Transverse colon (tissue), 4 donors: ENCODE measurements at regions not wholly inside any gene's neighbourhood (a gene's known extent, or its start where the extent isn't known, plus 50 kb on each side); places are given as distances from the start of the nearest gene placed in this dataset.

ENCODE experiments used
- DNase-seq: peaks from one replicate; pipeline ENCODE4 v3.0.0-alpha.2; 2019
- H3K27ac ChIP-seq, 4 donors: fragments of 200-600 bp; sonication (generic); 2 replicates each; pipeline ENCODE4 v1.5.1; 2016 to 2018; ENCODE audit warnings: inconsistent platforms in 4 of 4
- H3K27me3 ChIP-seq: fragments of 200-600 bp; sonication (generic); 2 replicates; pipeline ENCODE4 v1.5.1; 2017; ENCODE audit warnings: inconsistent platforms
- H3K36me3 ChIP-seq, 4 donors: fragments of 200-600 bp; sonication (generic); 2 replicates each; pipeline ENCODE4 v1.5.1; 2017 to 2019; ENCODE audit warnings: inconsistent platforms in 4 of 4
- H3K4me1 ChIP-seq, 4 donors: fragments of 200-600 bp; sonication (generic); 2 replicates each; pipeline ENCODE4 v1.5.1; 2017 to 2020; ENCODE audit warnings: inconsistent platforms in 4 of 4
- H3K4me3 ChIP-seq, 4 donors: fragments of 200-600 bp; sonication (generic); 1 replicate in 1 of 4; 2 replicates in 3 of 4; pipeline versions ENCODE4 v1.5.1 to v1.6.1; 2017 to 2019; ENCODE audit warnings: inconsistent platforms in 4 of 4
- H3K9me3 ChIP-seq, 2 donors: fragments of 200-600 bp; sonication (generic); 2 replicates each; pipeline ENCODE4 v1.5.1; 2017 to 2019; ENCODE audit warnings: inconsistent platforms in 2 of 2
- EP300 ChIP-seq: sonication (generic); formaldehyde crosslinking; IDR thresholded peaks from one replicate; pipeline ENCODE4 v1.6.1; 2017; ENCODE audit warnings: antibody characterized with exemption, low read depth
- POLR2A ChIP-seq: fragments of 450-650 bp; IDR thresholded peaks from one replicate; pipeline ENCODE4 v1.6.1; 2016; ENCODE audit warnings: antibody characterized with exemption, mild to moderate bottlenecking, moderate library complexity
- POLR2AphosphoS5 ChIP-seq, 3 donors: sonication (generic); formaldehyde crosslinking; IDR thresholded peaks; one replicate each; pipeline ENCODE4 v1.6.1; 2016; ENCODE audit warnings: antibody characterized with exemption in 3 of 3
- WGBS, 2 donors: methylation state at CpG; one replicate each; pipeline ENCODE4 v1.1.5; 2018; ENCODE audit warnings: low coverage in 1 of 2; 5-methylcytosine and 5-hydroxymethylcytosine counted together
- in situ Hi-C, 4 donors: fragments of 200-750 bp; cut with MboI; loops; one replicate each; pipeline versions ENCODE4 v1.15.0 to v1.15.1; 2017; ENCODE audit warnings: low sequenced_read_pairs in 3 of 4, low pct_ligation_motif_present in 1 of 4, low pct_unique_long_range_greater_than_20kb in 1 of 4
- intact Hi-C: fragments of 100-400 bp; cut with DNase I; formaldehyde crosslinking; loops from one replicate; pipeline ENCODE4 v1.15.1; 2023; ENCODE audit warnings: low total_unique reads
- TF ChIP-seq, protein P1 (sequence below), 5 experiments: fragments of 200-600 bp in 3 of 5; fragments of 450-650 bp in 2 of 5; sonication (generic) in 3 of 5; IDR thresholded peaks; 1 replicate in 2 of 5; 2 replicates in 3 of 5; pipeline ENCODE4 v1.5.1; 2016 to 2017; ENCODE audit warnings: antibody characterized with exemption in 5 of 5, inconsistent platforms in 3 of 5, mild to moderate bottlenecking in 2 of 5, moderate library complexity in 1 of 5

DNA sequence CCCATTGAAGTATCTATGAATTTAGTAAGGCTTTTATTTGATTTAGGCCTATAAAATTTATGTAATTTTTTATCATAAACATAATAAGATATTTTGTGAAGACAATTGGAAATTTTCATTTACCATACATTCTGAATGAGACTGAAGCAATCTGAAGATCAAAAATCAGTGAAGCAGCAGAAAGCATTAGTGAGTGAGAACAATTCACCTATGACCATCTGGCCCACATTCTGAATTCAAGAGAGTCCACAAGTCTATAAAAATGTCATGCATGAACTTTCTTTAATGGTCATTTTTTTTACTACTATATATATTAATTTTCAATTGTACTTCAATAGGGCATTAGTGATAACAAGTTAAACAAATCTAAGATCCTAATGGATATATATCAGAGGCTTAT, 1026.6 kb upstream of the MAP3K7 start:
- Histone ChIP-seq H3K27ac (no peak overlapping the region), H3K36me3 (no peaks in the 10 kb centered on the region), H3K4me3 (no peak overlapping the region), H3K27me3 (no peaks in the 10 kb centered on the region), H3K4me1 (no peaks in the 10 kb centered on the region), H3K9me3 (no peaks in the 10 kb centered on the region)
- no peak for DNase-seq
- intact Hi-C loops: no loop called here
- in situ Hi-C loops: no loop called here
- TF ChIP-seq, protein P1, sequence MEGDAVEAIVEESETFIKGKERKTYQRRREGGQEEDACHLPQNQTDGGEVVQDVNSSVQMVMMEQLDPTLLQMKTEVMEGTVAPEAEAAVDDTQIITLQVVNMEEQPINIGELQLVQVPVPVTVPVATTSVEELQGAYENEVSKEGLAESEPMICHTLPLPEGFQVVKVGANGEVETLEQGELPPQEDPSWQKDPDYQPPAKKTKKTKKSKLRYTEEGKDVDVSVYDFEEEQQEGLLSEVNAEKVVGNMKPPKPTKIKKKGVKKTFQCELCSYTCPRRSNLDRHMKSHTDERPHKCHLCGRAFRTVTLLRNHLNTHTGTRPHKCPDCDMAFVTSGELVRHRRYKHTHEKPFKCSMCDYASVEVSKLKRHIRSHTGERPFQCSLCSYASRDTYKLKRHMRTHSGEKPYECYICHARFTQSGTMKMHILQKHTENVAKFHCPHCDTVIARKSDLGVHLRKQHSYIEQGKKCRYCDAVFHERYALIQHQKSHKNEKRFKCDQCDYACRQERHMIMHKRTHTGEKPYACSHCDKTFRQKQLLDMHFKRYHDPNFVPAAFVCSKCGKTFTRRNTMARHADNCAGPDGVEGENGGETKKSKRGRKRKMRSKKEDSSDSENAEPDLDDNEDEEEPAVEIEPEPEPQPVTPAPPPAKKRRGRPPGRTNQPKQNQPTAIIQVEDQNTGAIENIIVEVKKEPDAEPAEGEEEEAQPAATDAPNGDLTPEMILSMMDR (IDR thresholded peaks at IDR 0.05): no peak
- TF ChIP-seq POLR2AphosphoS5 (IDR thresholded peaks at IDR 0.05) (no peak), EP300 (no peak), POLR2A (no peak)

DNA sequence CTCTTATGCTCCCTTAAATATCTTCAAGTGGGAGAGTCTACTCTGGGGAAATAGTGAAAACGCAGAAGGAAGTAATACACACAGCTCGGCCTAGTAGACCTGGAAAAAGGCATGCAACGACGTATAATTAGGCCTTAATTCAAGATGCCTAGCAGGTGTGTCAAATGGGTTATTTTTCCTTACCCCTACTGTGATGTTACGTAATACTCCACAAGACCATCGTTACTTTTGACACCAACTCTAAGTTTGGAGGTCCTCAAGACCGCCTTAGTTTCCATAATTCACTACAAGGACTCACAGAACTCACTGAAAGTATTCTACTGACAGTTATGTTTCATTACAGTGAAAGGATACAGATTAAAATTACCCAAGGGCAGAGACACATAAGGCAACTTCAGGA, 1024.3 kb upstream of the MAP3K7 start:
- no peak for DNase-seq
- intact Hi-C loops (no loop called here), in situ Hi-C loops (no loop called here)
- WGBS, 2 donors: 88 to 91% methylated on average over 2 to 7 of the region's 7 CpGs
- H3K27ac ChIP-seq: no peak overlapping the region
- TF ChIP-seq EP300 (no peak), POLR2A (no peak), POLR2AphosphoS5 (IDR thresholded peaks at IDR 0.05) (no peak)
- TF ChIP-seq, protein P1 (IDR thresholded peaks at IDR 0.05): no peak
- H3K4me3 ChIP-seq: no peak overlapping the region
- H3K4me1 ChIP-seq: no peaks in the 10 kb centered on the region
- no peaks in the 10 kb centered on the region for H3K27me3 ChIP-seq
- no peaks in the 10 kb centered on the region for H3K9me3 ChIP-seq
- no peaks in the 10 kb centered on the region for H3K36me3 ChIP-seq

DNA sequence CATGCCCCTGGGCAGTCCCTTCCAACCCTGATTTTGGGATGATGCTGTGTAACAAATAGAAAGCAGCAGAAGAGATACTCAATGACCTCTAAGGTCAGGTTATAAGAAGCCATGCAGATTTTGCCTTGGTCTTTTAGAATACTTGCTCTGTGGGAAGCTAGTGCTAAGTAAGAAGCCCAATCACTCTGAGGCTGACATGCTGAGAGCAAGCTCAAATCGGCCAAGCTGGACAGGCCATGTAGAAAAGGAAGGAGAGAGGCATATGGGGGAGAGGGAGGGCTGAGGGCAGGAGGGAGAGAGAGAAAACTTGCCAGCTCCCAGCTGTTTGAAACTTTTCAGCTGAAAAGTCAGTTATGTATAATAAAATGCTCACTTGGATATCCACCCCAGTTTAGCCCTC, 1021.6 kb upstream of the MAP3K7 start:
- 48 to 57% methylated on average over 1 of the region's 1 CpG for WGBS, 2 donors
- in situ Hi-C loops: no loop called here
- H3K9me3 ChIP-seq: no peaks in the 10 kb centered on the region
- no peak for DNase-seq
- no peaks in the 10 kb centered on the region for H3K36me3 ChIP-seq
- intact Hi-C loops: no loop called here
- TF ChIP-seq POLR2A (no peak), POLR2AphosphoS5 (IDR thresholded peaks at IDR 0.05) (no peak), EP300 (no peak)
- TF ChIP-seq, protein P1 (IDR thresholded peaks at IDR 0.05): no peak
- H3K27me3 ChIP-seq: no peaks in the 10 kb centered on the region
- no peak overlapping the region for H3K4me3 ChIP-seq
- no peaks in the 10 kb centered on the region for H3K4me1 ChIP-seq
- H3K27ac ChIP-seq: no peak overlapping the region

DNA sequence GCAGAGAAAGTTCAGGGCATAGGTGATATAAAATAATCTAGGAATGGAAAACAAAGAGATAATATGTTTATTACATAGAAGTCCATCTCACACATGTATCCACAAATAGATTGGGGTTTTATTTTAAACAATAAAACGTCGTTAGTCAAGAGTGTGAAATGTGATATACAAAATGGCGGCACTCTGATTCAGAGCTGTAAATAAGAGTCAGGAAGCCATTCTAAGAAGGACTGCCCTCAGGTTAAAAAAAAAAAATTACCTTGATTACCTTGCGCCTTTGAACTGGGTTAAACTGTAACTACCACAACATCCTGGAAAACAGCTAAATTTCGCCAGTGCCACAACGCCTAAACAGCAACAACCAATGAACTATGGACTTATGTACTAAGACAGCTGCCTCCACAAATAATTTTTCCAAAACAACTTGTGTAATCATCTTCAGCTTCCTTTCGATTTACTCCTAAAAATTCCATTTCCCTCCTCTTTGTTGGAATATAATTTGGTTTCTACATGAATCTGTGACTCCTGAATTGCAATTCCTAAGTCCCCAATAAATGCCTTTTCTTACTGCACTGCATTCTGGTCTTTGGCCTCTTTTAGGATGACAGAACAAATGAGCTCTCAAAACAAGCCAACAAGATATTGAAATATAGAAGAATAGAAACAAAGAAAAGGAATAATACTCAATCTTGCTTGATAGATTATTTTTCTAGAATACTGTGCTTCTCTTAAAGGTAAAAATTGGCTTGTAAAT, 1019.5 kb upstream of the MAP3K7 start:
- TF ChIP-seq POLR2A (no peak), POLR2AphosphoS5 (IDR thresholded peaks at IDR 0.05) (no peak), EP300 (no peak)
- TF ChIP-seq, protein P1 (IDR thresholded peaks at IDR 0.05): no peak
- intact Hi-C loops (no loop called here), in situ Hi-C loops (no loop called here)
- no peaks in the 10 kb centered on the region for H3K27me3 ChIP-seq
- no peaks in the 10 kb centered on the region for H3K36me3 ChIP-seq
- no peak overlapping the region for H3K4me3 ChIP-seq
- H3K9me3 ChIP-seq: no peaks in the 10 kb centered on the region
- WGBS, 2 donors: 59 to 60% methylated on average over 7 of the region's 7 CpGs
- no peaks in the 10 kb centered on the region for H3K4me1 ChIP-seq
- DNase-seq: no peak
- H3K27ac ChIP-seq: no peak overlapping the region
